HEK293T (cell line): ENCODE measurements at regions not wholly inside any gene's neighbourhood (a gene's known extent, or its start where the extent isn't known, plus 50 kb on each side); places are given as distances from the start of the nearest gene placed in this dataset.
"Not testable (repeated sequence)": the region's sequence is repeated elsewhere in the genome, so short reads cannot be mapped to it uniquely, and the experiment has no call there.

Experiments used
- ARNT ChIP-seq: fragments of 450-650 bp; IDR thresholded peaks from 2 replicates; pipeline ENCODE4 v1.6.1; 2017; ENCODE audit warnings: mild to moderate bottlenecking
- CTBP1 ChIP-seq: fragments of 450-650 bp; IDR thresholded peaks from 2 replicates; pipeline ENCODE4 v1.6.1; 2016; ENCODE audit warnings: borderline replicate concordance
- FOXA1 ChIP-seq: fragments of 450-650 bp; IDR thresholded peaks from 2 replicates; pipeline ENCODE4 v1.6.1; 2016; ENCODE audit warnings: mild to moderate bottlenecking
- FOXK2 ChIP-seq: fragments of 450-650 bp; IDR thresholded peaks from 2 replicates; pipeline ENCODE4 v1.6.1; 2016; ENCODE audit warnings: mild to moderate bottlenecking
- NFRKB ChIP-seq: fragments of 450-650 bp; IDR thresholded peaks from 2 replicates; pipeline ENCODE4 v1.6.1; 2016; ENCODE audit warnings: mild to moderate bottlenecking, moderate library complexity
- PKNOX1 ChIP-seq: fragments of 450-650 bp; IDR thresholded peaks from 2 replicates; pipeline ENCODE4 v1.6.1; 2016
- SP1 ChIP-seq: fragments of 450-650 bp; IDR thresholded peaks from 2 replicates; pipeline ENCODE4 v1.6.1; 2017
- SUZ12 ChIP-seq: fragments of 450-650 bp; IDR thresholded peaks from 2 replicates; pipeline ENCODE4 v1.6.1; 2016; ENCODE audit warnings: mild to moderate bottlenecking
- ZNF384 ChIP-seq: fragments of 450-650 bp; IDR thresholded peaks from 2 replicates; pipeline ENCODE4 v1.6.1; 2016

- TF ChIP-seq SP1, FOXK2, FOXA1, PKNOX1, NFRKB, ZNF384, ARNT, SUZ12, CTBP1: not testable (repeated sequence)
These were observed 466.5 kb downstream of the TECRL start for GRCh38 chr4:63942706-63943286.
